ENCODE measurements at regions not wholly inside any gene's neighbourhood (a gene's known extent, or its start where the extent isn't known, plus 50 kb on each side); places are given as distances from the start of the nearest gene placed in this dataset.

DNA sequence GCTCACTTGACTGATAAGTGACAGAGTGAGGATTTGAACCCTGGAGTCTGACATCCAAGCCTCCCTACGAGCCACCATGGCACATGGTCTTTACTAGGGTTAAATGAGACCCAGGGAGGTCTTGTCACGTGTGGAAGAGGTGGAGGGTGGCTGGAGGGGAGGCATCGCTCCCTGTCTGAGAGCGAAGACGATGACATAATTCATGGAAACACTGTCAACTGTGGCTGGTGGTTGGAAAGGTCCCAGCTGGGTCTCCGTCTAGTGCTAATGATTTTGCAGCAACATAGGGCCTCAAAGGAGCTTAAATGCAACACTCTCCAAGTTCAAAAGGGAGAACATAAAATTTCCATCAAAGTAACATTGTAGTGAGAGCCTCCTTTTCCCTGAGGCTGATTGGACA, 99.9 kb upstream of the BAIAP2L1 start:
- peaks cover 11% of the 10 kb centered on the region for H3K9me3 Mint-ChIP-seq
- no peak overlapping the region for H3K4me3 Mint-ChIP-seq
- DNase-seq = no peak
- H3K27me3 Mint-ChIP-seq = no peaks in the 10 kb centered on the region
- CTCF ChIA-PET = no interaction called here
- no peak overlapping the region for H3K27ac Mint-ChIP-seq
- POLR2A ChIA-PET = no interaction called here
- no peaks in the 10 kb centered on the region for H3K36me3 Mint-ChIP-seq (ENCODE audit: low read depth)
- H3K4me1 Mint-ChIP-seq = no peaks in the 10 kb centered on the region

DNA sequence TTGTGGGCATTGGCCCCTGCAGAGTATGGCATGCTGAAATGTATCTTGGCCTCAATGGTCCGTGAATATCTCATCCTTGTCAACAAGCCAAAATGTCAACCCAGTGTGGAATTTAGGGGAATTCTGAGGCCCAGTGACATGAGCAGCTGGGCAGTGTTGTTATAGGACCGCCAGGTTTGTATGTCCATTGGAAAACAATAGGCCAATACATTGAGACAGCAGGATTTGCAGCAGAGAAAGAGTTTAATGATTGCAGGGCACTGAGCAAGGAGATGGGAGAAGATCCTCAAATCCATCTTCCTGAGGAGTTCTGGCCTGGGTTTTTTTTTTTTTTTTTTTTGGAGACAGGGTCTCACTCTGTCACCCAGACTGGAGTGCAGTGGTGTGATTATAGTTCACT, 95.7 kb upstream of the BAIAP2L1 start:
- Mint-ChIP-seq H3K4me1 (no peaks in the 10 kb centered on the region), H3K4me3 (no peak overlapping the region), H3K9me3 (peaks cover 13% of the 10 kb centered on the region), H3K27ac (no peak overlapping the region), H3K27me3 (no peaks in the 10 kb centered on the region), H3K36me3 (ENCODE audit: low read depth) (no peaks in the 10 kb centered on the region)
- DNase-seq = no peak
- POLR2A ChIA-PET = no interaction called here
- CTCF ChIA-PET = no interaction called here

DNA sequence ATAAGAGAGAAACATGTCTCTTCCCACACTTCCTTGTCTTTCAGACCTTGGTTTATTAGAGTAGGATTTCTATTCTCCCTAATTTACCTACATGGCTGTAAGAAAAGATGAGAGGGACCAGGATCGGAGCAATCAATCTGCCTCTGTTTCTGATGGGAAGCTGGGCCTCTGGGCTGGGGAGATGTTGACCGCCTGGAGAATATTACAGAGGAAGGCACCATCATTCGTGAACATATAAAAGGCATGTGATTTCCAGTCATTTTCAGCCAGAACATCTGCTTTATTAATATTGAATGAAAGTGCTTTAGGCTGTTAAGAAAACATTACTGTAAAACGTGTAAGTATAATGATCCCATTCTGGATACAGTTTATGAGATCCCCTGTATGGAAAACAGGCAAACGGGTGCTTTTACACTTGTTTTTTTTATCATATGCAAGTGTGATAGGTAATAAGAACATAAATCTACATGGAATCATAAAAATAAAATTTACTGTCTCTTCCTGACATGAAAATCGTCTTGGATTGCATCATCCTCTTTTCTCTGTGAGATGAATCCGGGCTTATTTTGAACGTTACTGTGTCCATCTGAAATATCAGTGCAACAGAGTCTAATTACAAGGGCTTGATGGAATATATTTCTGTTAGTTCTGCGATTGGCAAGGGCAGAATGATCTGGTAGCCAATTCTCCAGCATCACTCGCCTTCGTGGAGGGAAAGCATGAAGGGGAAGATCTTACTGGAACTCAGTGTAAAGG, 94.5 kb upstream of the BAIAP2L1 start:
- Mint-ChIP-seq H3K4me1 (no peaks in the 10 kb centered on the region), H3K4me3 (no peak overlapping the region), H3K27ac (no peak overlapping the region), H3K9me3 (peaks cover 13% of the 10 kb centered on the region), H3K27me3 (no peaks in the 10 kb centered on the region), H3K36me3 (ENCODE audit: low read depth) (no peaks in the 10 kb centered on the region)
- ChIA-PET CTCF (no interaction called here), POLR2A (no interaction called here)
- no peak for DNase-seq

DNA sequence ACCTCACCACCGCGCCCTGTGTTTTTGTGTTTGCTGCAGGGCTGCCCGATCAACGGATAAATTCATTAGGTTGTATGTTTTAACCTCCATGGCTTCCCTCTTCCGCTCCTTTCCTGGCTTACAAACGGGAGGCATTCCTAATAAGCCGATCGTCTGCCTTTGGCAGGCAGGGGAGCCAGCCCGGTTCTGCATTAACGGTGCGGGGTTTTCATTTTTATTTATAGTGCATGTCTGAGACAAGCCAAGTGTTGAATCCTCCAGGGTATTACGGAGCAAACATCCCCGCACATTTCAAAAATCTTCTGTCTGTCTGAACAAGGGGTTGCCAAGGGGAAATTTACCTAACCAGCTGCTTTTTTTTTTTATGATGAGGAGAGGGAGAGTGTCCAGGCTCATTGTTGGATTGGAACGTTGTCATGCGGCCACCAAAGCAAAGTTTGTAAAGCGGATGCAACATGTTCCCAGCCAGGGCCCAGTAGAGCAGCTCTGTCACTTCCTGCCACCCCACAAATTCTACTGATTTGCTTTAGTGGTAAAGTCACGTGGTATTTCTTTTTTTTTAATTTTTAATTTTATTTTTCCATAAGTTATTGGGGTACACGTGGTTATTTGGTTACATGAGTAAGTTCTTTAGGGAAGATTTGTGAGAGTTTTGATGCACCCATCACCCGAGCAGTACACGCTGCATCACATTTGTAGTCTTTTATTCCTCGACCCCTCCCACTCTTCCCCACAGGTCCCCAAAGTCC, 92.3 kb upstream of the BAIAP2L1 start:
- peaks cover 13% of the 10 kb centered on the region for H3K9me3 Mint-ChIP-seq
- no peak overlapping the region for H3K4me3 Mint-ChIP-seq
- H3K36me3 Mint-ChIP-seq (ENCODE audit: low read depth) = no peaks in the 10 kb centered on the region
- no peak overlapping the region for H3K27ac Mint-ChIP-seq
- ChIA-PET POLR2A (no interaction called here), CTCF (no interaction called here)
- no peaks in the 10 kb centered on the region for H3K27me3 Mint-ChIP-seq
- no peak for DNase-seq
- H3K4me1 Mint-ChIP-seq = no peaks in the 10 kb centered on the region

DNA sequence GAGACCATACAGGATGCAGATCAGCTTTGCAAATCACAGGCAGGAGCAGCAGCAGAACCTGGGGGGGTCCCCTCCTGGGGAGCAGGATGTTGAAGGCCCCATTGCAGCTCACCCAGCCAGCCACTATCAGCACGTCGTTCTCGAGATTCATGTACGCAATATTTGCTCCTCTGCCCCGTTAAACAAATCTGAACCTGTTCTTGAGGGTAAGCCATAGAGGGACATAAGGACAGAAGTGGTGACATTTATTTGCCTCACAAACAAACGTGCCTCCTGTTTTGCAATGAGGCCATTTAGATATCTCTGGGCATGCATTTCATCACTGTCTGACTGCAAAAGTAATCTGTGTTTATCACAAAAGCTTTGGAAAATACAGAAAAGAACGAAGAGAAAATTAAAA, 87.3 kb upstream of the BAIAP2L1 start:
- Mint-ChIP-seq H3K4me1 (no peaks in the 10 kb centered on the region), H3K4me3 (no peak overlapping the region), H3K27me3 (no peaks in the 10 kb centered on the region), H3K27ac (no peak overlapping the region), H3K36me3 (ENCODE audit: low read depth) (no peaks in the 10 kb centered on the region), H3K9me3 (peaks cover 6% of the 10 kb centered on the region)
- CTCF ChIA-PET = interaction anchor here (0.6 kb wide), 1 partner anchor 195 kb away, joined by 3 read pairs; no protein-coding TSS in a partner anchor
- POLR2A ChIA-PET = no interaction called here
- no peak for DNase-seq

DNA sequence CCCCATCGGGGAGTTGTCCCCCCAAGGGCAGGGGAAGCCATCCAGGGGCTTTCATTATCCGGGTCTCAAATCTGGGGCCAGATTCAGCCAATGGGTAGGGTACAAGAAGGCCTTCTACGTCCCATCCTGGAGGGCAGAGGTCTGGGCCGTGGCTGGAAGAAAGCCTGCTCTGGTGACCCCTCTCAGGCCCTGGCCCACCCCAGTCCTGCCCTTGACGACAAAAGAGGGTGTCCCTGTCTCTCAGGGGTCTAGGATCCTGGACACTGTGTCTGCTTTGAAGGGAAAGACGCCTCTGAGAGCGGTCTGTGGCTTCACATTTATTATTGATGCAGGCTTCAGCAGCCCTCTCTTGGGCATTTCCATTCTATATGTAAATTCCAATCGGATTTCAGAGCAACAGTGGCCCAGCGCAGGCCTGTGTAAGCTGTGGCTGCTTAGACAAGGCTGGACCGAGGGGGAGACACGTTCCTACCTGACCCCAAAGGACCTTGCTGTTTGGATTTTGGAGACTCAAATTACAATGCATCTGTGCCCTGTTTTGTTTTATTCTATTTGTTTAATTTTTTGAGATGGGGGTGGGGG, 83.2 kb upstream of the BAIAP2L1 start:
- Mint-ChIP-seq H3K9me3 (peaks cover 6% of the 10 kb centered on the region), H3K27me3 (no peaks in the 10 kb centered on the region), H3K4me1 (no peaks in the 10 kb centered on the region), H3K4me3 (no peak overlapping the region), H3K27ac (no peak overlapping the region), H3K36me3 (ENCODE audit: low read depth) (no peaks in the 10 kb centered on the region)
- ChIA-PET CTCF (no interaction called here), POLR2A (no interaction called here)
- no peak for DNase-seq

DNA sequence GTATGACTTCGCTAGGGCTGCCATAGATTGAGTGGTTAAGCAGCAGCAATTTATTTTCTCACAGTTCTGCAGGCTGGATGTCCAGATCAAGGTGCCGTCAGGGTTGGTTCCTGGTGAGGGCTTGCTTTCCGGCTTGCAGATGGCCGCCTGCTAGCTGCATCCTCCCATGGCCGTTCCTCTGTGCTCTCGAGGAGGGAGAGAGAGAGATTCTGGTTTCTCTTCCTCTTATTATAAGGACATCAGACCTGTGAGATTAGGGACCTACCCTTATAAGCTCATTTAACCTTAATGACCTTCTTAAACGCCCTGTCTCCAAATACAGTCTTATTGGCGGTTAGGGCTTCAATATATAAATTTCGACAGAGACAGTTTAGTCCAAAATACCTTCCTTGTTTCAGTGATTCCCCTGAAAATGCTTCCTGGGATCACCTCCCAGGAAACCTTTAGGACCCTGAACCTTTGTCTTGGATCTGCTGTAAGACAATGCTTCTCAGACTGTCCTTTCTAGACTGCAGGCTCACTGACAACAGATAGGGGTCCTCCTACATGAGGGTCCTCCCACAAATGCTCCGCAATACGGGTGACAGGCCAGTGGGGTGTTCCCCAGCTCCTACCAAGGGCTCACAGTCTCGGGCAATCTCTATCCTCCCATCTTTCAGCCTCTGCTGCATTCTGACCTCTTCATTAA, 82.5 kb upstream of the BAIAP2L1 start:
- H3K27ac Mint-ChIP-seq = no peak overlapping the region
- H3K36me3 Mint-ChIP-seq (ENCODE audit: low read depth) = no peaks in the 10 kb centered on the region
- H3K4me3 Mint-ChIP-seq = no peak overlapping the region
- no peaks in the 10 kb centered on the region for H3K27me3 Mint-ChIP-seq
- ChIA-PET CTCF (no interaction called here), POLR2A (no interaction called here)
- peaks cover 6% of the 10 kb centered on the region for H3K9me3 Mint-ChIP-seq
- no peak for DNase-seq
- H3K4me1 Mint-ChIP-seq = no peaks in the 10 kb centered on the region

DNA sequence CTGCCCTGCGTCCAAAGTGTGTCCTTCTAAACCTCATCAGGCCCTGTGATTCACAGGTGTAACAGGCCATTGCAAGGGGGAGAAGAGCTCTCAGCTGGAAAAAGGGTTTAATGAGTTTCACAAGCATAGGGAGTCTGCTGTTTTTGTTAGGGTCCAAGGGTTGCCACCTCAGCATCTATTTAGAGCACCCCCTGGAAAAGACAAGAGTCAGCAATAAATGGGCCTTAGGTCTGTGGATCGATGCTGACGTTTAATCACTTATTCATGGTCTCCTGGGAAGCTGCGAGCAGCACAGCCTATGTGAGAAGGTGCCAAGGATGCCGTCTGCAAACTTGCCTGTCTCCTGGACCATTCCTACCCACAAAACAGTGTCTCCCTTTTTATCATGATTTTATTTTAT, 78.4 kb upstream of the BAIAP2L1 start:
- ChIA-PET CTCF (no interaction called here), POLR2A (no interaction called here)
- Mint-ChIP-seq H3K4me1 (no peaks in the 10 kb centered on the region), H3K9me3 (no peaks in the 10 kb centered on the region), H3K27ac (no peak overlapping the region), H3K27me3 (no peaks in the 10 kb centered on the region), H3K36me3 (ENCODE audit: low read depth) (no peaks in the 10 kb centered on the region), H3K4me3 (no peak overlapping the region)
- no peak for DNase-seq

DNA sequence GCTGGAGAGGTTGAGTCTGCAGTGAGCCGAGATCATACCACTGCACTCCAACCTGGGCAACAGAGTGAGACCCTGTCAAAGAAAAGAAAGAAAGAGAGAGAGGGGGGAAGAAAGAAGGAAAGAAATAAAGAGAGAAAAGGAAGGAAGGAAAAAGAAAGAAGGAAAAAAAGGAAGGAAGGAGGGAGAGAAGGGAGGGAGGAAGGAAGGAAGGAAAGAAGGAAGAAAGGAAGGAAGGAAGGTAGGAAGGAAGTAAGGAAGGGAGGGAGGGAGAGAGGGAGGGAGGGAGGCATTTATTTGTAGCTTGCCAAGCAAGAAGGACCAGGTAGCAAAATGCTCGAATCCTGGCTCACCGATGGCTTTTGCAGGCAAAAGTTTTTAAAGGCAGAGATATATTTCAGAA, 74.5 kb upstream of the BAIAP2L1 start:
- Mint-ChIP-seq H3K4me3 (no peak overlapping the region), H3K9me3 (no peaks in the 10 kb centered on the region), H3K27me3 (peaks cover 3% of the 10 kb centered on the region), H3K27ac (no peak overlapping the region), H3K36me3 (ENCODE audit: low read depth) (no peaks in the 10 kb centered on the region), H3K4me1 (no peaks in the 10 kb centered on the region)
- DNase-seq = no peak
- CTCF ChIA-PET = no interaction called here
- POLR2A ChIA-PET = no interaction called here

DNA sequence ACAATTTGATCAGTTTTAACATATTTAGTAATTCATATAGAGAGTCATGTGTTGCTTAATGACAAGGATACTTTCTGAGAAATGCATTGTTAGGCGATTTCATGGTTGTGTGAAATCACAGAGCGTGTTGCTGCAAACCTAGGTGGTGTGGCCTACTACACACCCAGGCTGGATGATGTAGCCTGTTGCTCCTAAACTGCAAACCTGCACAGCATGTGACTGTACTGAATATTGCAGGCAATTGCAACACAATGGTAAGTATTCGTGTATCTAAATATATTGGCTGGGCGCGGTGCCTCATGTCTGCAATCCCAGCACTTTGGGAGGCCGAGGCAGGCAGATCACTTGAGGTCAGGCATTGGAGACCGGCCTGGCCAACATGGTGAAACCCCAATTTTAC, 73.7 kb upstream of the BAIAP2L1 start:
- CTCF ChIA-PET = no interaction called here
- H3K9me3 Mint-ChIP-seq = no peaks in the 10 kb centered on the region
- H3K27me3 Mint-ChIP-seq = peaks cover 3% of the 10 kb centered on the region
- DNase-seq = no peak
- H3K27ac Mint-ChIP-seq = no peak overlapping the region
- no peak overlapping the region for H3K4me3 Mint-ChIP-seq
- H3K4me1 Mint-ChIP-seq = no peaks in the 10 kb centered on the region
- no peaks in the 10 kb centered on the region for H3K36me3 Mint-ChIP-seq (ENCODE audit: low read depth)
- POLR2A ChIA-PET = no interaction called here

DNA sequence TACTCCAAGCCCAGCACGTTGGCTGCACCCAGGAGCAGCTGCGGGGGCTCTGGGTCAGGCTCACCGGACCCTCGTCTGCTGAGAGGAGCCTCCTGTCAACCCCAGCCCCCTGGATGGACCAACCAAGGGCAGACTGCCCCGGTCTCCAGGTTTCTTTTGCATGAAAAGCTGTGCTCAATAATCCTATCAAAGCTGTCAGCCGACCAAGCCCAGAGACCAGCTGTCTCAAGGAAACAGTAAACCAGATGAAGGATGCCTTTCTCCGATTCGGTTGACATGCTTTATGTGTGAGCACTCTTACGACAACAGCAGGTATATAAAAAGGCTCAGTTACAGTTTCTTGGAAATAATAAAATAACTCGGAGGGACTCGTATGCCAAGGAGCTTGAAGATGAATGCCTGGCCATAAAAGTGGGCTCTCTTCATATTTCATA, 71.6 kb upstream of the BAIAP2L1 start:
- no peak for DNase-seq
- Mint-ChIP-seq H3K4me1 (no peaks in the 10 kb centered on the region), H3K36me3 (ENCODE audit: low read depth) (no peaks in the 10 kb centered on the region), H3K9me3 (no peaks in the 10 kb centered on the region), H3K27ac (no peak overlapping the region), H3K4me3 (no peak overlapping the region), H3K27me3 (peaks cover 3% of the 10 kb centered on the region)
- POLR2A ChIA-PET = no interaction called here
- CTCF ChIA-PET = no interaction called here

DNA sequence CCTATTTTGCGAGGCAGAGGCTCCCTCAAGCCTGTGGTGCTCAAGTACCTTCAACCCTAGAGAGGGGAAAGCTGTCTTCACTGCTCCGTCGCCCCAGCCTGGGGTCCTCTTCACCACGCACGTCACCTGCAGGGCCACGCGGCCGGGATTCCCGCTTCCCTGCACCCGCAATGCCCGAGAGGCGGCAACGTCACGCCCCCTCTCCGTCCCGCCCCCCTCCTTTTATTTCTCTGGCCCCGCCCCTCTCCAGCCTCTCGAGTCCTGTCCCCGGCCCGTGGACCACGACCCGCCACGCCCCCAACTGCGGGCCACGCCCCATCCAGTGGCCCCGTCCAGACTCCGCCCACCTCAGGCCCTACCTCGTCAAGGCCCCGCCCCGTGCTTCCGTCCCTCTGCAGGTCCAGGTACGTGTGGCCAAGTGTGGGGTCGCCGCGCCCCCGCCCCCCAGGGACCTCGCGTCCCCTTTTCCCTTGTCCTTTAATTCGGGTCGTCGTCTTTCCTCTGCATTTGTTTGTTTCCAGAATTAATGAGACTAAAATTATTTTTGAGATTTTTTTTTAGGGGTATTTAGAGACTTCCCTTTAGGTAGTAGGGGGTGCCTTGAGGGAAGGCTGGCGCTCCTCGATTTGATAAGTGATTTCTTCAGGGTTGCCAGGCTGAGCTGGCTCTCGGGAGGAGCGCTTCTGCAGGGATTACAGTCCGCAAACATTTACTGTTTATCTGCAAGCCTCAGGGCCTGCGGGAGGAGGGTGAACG, 69.8 kb upstream of the BAIAP2L1 start:
- ChIA-PET POLR2A (no interaction called here), CTCF (no interaction called here)
- H3K4me1 Mint-ChIP-seq = no peaks in the 10 kb centered on the region
- no peaks in the 10 kb centered on the region for H3K36me3 Mint-ChIP-seq (ENCODE audit: low read depth)
- H3K4me3 Mint-ChIP-seq = no peak overlapping the region
- H3K27me3 Mint-ChIP-seq = peaks cover 3% of the 10 kb centered on the region
- no peak overlapping the region for H3K27ac Mint-ChIP-seq
- H3K9me3 Mint-ChIP-seq = no peaks in the 10 kb centered on the region
- no peak for DNase-seq

DNA sequence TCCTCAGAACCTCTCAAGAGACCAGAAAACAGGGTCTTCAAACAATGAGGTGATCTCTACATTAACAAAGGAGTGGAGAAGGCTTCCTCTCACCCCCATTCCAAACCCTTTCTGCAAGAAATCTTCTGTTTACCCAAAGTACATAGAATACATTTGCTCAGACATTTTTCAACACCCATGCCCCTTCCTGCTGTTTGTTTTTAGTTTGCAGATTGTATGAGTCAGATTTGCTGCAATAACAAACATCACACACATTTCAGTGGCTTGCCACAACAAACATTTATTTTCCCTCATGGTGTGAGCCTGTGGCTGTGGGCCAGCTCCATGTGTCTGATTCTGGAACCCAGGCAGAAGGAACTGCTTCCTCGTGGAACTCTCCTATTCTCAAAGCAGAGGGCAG, 68.2 kb upstream of the BAIAP2L1 start:
- DNase-seq = no peak
- no peaks in the 10 kb centered on the region for H3K9me3 Mint-ChIP-seq
- peaks cover 3% of the 10 kb centered on the region for H3K27me3 Mint-ChIP-seq
- H3K36me3 Mint-ChIP-seq (ENCODE audit: low read depth) = no peaks in the 10 kb centered on the region
- H3K4me1 Mint-ChIP-seq = no peaks in the 10 kb centered on the region
- no peak overlapping the region for H3K27ac Mint-ChIP-seq
- ChIA-PET CTCF (no interaction called here), POLR2A (no interaction called here)
- H3K4me3 Mint-ChIP-seq = no peak overlapping the region
